ENCODE measurements at regions not wholly inside any gene's neighbourhood (a gene's known extent, or its start where the extent isn't known, plus 50 kb on each side); places are given as distances from the start of the nearest gene placed in this dataset.

DNA sequence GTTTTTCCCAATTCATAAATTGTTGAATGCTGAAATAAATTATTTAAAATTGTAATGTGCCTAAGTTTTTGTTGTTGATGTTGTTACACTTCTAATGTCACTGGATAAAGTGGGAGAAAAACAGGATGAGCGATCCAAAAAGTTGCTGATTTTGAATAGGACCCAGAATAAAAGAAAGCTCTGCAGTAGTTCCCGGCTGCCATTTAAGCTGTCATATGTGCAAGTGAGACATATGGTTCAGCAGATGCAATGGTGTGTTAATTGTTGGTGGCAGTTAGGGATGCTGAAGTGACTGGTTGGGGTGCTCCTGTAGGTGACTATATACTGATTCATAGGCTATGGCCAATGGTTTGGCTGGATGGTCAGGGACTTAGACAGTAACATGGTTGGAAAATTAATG, 1517.4 kb upstream of the LRRTM3 start (continued):
- TF ChIP-seq, protein P1, sequence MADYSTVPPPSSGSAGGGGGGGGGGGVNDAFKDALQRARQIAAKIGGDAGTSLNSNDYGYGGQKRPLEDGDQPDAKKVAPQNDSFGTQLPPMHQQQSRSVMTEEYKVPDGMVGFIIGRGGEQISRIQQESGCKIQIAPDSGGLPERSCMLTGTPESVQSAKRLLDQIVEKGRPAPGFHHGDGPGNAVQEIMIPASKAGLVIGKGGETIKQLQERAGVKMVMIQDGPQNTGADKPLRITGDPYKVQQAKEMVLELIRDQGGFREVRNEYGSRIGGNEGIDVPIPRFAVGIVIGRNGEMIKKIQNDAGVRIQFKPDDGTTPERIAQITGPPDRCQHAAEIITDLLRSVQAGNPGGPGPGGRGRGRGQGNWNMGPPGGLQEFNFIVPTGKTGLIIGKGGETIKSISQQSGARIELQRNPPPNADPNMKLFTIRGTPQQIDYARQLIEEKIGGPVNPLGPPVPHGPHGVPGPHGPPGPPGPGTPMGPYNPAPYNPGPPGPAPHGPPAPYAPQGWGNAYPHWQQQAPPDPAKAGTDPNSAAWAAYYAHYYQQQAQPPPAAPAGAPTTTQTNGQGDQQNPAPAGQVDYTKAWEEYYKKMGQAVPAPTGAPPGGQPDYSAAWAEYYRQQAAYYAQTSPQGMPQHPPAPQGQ (CRISPR knock-in tag; IDR thresholded peaks at IDR 0.05; ENCODE audit: borderline replicate concordance) = no peak
- TF ChIP-seq ZNF891 (CRISPR knock-in tag; IDR thresholded peaks at IDR 0.05) (no peak), ZIK1 (CRISPR knock-in tag; IDR thresholded peaks at IDR 0.05; ENCODE audit: borderline replicate concordance, low read depth) (no peak), SMC3 (IDR thresholded peaks at IDR 0.05; ENCODE audit: low read length) (no peak), ZNF558 (CRISPR knock-in tag; IDR thresholded peaks at IDR 0.05; ENCODE audit: borderline replicate concordance) (no peak), CBFB (CRISPR knock-in tag; IDR thresholded peaks at IDR 0.05) (no peak)

DNA sequence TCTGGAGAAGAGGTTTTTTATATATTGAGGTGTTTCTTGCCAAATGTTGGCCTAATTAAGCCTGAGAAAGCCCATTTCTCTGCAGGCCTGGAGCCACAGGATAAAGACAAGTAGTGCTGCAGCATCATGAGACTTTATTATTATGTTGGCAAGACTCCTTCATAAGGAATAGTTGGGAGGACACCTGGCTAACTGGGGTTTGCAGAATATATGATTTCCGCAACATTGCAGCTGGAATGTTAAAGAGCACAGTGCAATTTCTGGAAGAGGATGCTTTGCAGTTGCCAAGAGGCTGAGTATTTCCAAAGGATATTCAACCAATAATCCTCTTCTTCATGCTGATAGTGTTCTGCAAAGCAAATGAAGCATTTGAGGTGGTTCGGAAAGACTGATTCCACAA, 1512.8 kb upstream of the LRRTM3 start:
- ChIA-PET CTCF (ENCODE audit: low intra/inter-chr PET ratio, low total read pairs) (no interaction called here), POLR2A (no interaction called here)
- no TSS peak for BruUV-seq (replicated peaks)
- intact Hi-C loops (cut with micrococcal nuclease; ENCODE audit: unreplicated experiment) (no loop called here), in situ Hi-C loops (cut with HindIII; ENCODE audit: extremely low pct_ligation_motif_present, low pct_unique_long_range_greater_than_20kb) (no loop called here)
- no peak overlapping the region for H3K9ac ChIP-seq (ENCODE audit: insufficient read depth, low read depth, low read length)
- H3K79me2 ChIP-seq (ENCODE audit: insufficient read depth, low read length) = no peaks in the 10 kb centered on the region
- H3K4me2 ChIP-seq (ENCODE audit: low read depth, low read length) = no peak overlapping the region
- no peak overlapping the region for H2AFZ ChIP-seq (ENCODE audit: low read length)
- FAIRE-seq = no peak
- no peak overlapping the region for H3K27ac ChIP-seq (ENCODE audit: extremely low read length, insufficient read depth, low read length)
- H3K9me3 ChIP-seq (ENCODE audit: low read length) = no peaks in the 10 kb centered on the region
- no peaks in the 10 kb centered on the region for H3K36me3 ChIP-seq (replicated peaks in 1 of 2; ENCODE audit: control insufficient read depth in 1 of 2, insufficient read depth in 2 of 2, low read length in 2 of 2)
- H3K4me3 ChIP-seq (replicated peaks in 1 of 3; ENCODE audit: insufficient read depth in 1 of 3, low read depth in 2 of 3, low read length in 3 of 3) = no peak overlapping the region
- DNase-seq (ENCODE audit: low spot score) = no peak
- no peaks in the 10 kb centered on the region for H3K27me3 ChIP-seq (ENCODE audit: control insufficient read depth in 1 of 2, insufficient read depth in 2 of 2, low read length in 2 of 2)
- no peak for ATAC-seq
- no peaks in the 10 kb centered on the region for H4K20me1 ChIP-seq (ENCODE audit: insufficient read depth, low read length)
- WGBS (ENCODE audit: low lambda C conversion rate) = 10% methylated on average over 2 of the region's 2 CpGs
- TF ChIP-seq KDM5B (CRISPR knock-in tag; IDR thresholded peaks at IDR 0.05; ENCODE audit: borderline replicate concordance) (no peak), BORCS8-MEF2B (CRISPR knock-in tag; IDR thresholded peaks at IDR 0.05) (no peak), GZF1 (CRISPR knock-in tag; IDR thresholded peaks at IDR 0.05) (no peak), NR2F6 (IDR thresholded peaks at IDR 0.05) (no peak), NR2F6 (CRISPR knock-in tag; IDR thresholded peaks at IDR 0.05) (no peak), ZSCAN20 (CRISPR knock-in tag; IDR thresholded peaks at IDR 0.05; ENCODE audit: borderline replicate concordance) (no peak), ZNF263 (CRISPR knock-in tag; IDR thresholded peaks at IDR 0.05) (no peak), ZBTB3 (CRISPR knock-in tag; IDR thresholded peaks at IDR 0.05; ENCODE audit: borderline replicate concordance, low read depth) (no peak), SMYD3 (CRISPR knock-in tag; IDR thresholded peaks at IDR 0.05) (no peak), SALL1 (CRISPR knock-in tag; IDR thresholded peaks at IDR 0.05) (no peak), NRL (CRISPR knock-in tag; IDR thresholded peaks at IDR 0.05; ENCODE audit: borderline replicate concordance) (no peak), ZNF713 (CRISPR knock-in tag; IDR thresholded peaks at IDR 0.05) (no peak)
- TF ChIP-seq, protein P2, sequence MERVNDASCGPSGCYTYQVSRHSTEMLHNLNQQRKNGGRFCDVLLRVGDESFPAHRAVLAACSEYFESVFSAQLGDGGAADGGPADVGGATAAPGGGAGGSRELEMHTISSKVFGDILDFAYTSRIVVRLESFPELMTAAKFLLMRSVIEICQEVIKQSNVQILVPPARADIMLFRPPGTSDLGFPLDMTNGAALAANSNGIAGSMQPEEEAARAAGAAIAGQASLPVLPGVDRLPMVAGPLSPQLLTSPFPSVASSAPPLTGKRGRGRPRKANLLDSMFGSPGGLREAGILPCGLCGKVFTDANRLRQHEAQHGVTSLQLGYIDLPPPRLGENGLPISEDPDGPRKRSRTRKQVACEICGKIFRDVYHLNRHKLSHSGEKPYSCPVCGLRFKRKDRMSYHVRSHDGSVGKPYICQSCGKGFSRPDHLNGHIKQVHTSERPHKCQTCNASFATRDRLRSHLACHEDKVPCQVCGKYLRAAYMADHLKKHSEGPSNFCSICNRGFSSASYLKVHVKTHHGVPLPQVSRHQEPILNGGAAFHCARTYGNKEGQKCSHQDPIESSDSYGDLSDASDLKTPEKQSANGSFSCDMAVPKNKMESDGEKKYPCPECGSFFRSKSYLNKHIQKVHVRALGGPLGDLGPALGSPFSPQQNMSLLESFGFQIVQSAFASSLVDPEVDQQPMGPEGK (CRISPR knock-in tag; IDR thresholded peaks at IDR 0.05) = no peak
- no peaks in the 10 kb centered on the region for H3K4me1 ChIP-seq (ENCODE audit: insufficient read depth, low read length)

All from HepG2 (cell line).